ENCODE measurements at regions not wholly inside any gene's neighbourhood (a gene's known extent, or its start where the extent isn't known, plus 50 kb on each side); places are given as distances from the start of the nearest gene placed in this dataset.

DNA sequence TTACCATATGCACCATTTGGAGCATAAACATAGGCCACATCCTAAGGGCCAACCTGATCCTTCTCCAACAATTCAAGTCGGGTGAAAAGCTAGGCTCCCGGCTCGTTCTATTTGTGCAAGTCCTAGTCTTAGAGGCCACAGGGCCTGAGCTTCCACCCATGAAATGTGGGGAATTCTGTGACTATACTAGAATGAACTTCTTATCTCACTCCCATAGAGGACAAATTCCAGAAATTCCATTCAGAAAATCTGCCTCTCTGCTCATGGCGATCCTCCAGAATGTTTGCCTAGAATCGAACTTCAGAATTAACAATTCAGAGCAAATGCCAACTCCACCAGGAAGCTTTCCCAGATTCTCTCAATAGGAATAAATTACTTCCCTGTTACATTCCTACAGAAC is 187.9 kb downstream of the BCL11A start:
- no peak for DNase-seq
- no peaks in the 10 kb centered on the region for H3K36me3 ChIP-seq
- TF ChIP-seq CTCF (IDR thresholded peaks at IDR 0.05) (no peak), POLR2A (IDR thresholded peaks at IDR 0.05) (no peak)
- peaks cover 0 to 7% (median 0%) of the 10 kb centered on the region in 4 donors for H3K4me1 ChIP-seq
- H3K27me3 ChIP-seq, result no peaks in the 10 kb centered on the region
- no peaks in the 10 kb centered on the region for H3K9me3 ChIP-seq
- H3K27ac ChIP-seq, result peak overlapping the region in 1 of 4 donors; percentile 62
- H3K4me3 ChIP-seq, result no peak overlapping the region

- peak overlapping the region in 1 of 4 donors; percentile 62 for H3K27ac ChIP-seq
- no peak overlapping the region for H3K4me3 ChIP-seq
- DNase-seq, result no peak
- H3K9me3 ChIP-seq, result no peaks in the 10 kb centered on the region
- H3K4me1 ChIP-seq, result peaks cover 0 to 7% (median 0%) of the 10 kb centered on the region in 4 donors
- no peak for TF ChIP-seq POLR2A (IDR thresholded peaks at IDR 0.05)
- TF ChIP-seq CTCF (IDR thresholded peaks at IDR 0.05), result no peak
- no peaks in the 10 kb centered on the region for H3K27me3 ChIP-seq
- H3K36me3 ChIP-seq, result no peaks in the 10 kb centered on the region
These were observed 189.0 kb downstream of the BCL11A start for GRCh38 chr2:60364491-60364890.

- no peak for DNase-seq
- TF ChIP-seq CTCF (IDR thresholded peaks at IDR 0.05) (no peak), POLR2A (IDR thresholded peaks at IDR 0.05) (no peak)
- Histone ChIP-seq H3K27me3 (no peaks in the 10 kb centered on the region), H3K9me3 (no peaks in the 10 kb centered on the region), H3K27ac (no peak overlapping the region), H3K36me3 (no peaks in the 10 kb centered on the region), H3K4me3 (no peak overlapping the region), H3K4me1 (peaks cover 0 to 7% (median 0%) of the 10 kb centered on the region in 4 donors)
These were observed 192.0 kb downstream of the BCL11A start for GRCh38 chr2:60361498-60361897.

DNA sequence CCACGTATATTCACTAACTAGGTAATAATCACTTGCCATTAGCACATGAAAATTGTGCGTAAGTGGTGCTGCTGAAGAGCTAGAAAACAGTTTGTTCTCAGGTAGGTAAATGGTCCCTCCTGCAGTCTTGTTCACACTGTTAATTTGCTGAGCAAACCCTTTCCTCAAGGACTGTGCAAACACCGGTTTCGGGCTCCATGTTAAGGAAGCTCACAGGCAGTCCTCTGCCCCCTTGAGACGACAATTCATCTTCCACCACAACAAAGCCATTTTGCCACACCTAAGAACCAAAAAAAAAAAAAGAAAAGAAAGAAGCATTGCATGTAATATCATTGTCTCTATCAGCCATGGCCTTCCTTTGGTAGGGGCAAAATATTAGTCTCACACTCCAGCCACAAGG is 193.9 kb downstream of the BCL11A start:
- no peaks in the 10 kb centered on the region for H3K4me1 ChIP-seq
- no peak overlapping the region for H3K4me3 ChIP-seq
- no peak overlapping the region for H3K27ac ChIP-seq
- no peak for TF ChIP-seq POLR2A (IDR thresholded peaks at IDR 0.05)
- no peak for TF ChIP-seq CTCF (IDR thresholded peaks at IDR 0.05)
- no peaks in the 10 kb centered on the region for H3K36me3 ChIP-seq
- DNase-seq, result no peak
- no peaks in the 10 kb centered on the region for H3K9me3 ChIP-seq
- H3K27me3 ChIP-seq, result no peaks in the 10 kb centered on the region

- Histone ChIP-seq H3K36me3 (no peaks in the 10 kb centered on the region), H3K4me1 (no peaks in the 10 kb centered on the region), H3K9me3 (no peaks in the 10 kb centered on the region), H3K27ac (peak overlapping the region in 1 of 4 donors; percentile 52), H3K4me3 (no peak overlapping the region), H3K27me3 (no peaks in the 10 kb centered on the region)
- no peak for DNase-seq
- TF ChIP-seq CTCF (IDR thresholded peaks at IDR 0.05) (no peak), POLR2A (IDR thresholded peaks at IDR 0.05) (no peak)
These were observed 195.0 kb downstream of the BCL11A start for GRCh38 chr2:60358476-60358875.

GRCh38 chr2:60357996-60358395 is 195.5 kb downstream of the BCL11A start:
- DNase-seq, result no peak
- Histone ChIP-seq H3K27me3 (no peaks in the 10 kb centered on the region), H3K9me3 (no peaks in the 10 kb centered on the region), H3K36me3 (no peaks in the 10 kb centered on the region), H3K4me3 (no peak overlapping the region), H3K27ac (peak overlapping the region in 1 of 4 donors; percentile 52), H3K4me1 (no peaks in the 10 kb centered on the region)
- TF ChIP-seq CTCF (IDR thresholded peaks at IDR 0.05) (no peak), POLR2A (IDR thresholded peaks at IDR 0.05) (no peak)

All from Peyer's patch (tissue), 4 donors.